GM12878 (cell line): ENCODE measurements at regions not wholly inside any gene's neighbourhood (a gene's known extent, or its start where the extent isn't known, plus 50 kb on each side); places are given as distances from the start of the nearest gene placed in this dataset.
A peak's percentile ranks its signal among the peaks of the same experiment; 100 is the strongest.

Experiments
- ATAC-seq: fragments of 200-7000 bp; cut with Tn5 transposase; 3 replicates; pipeline ENCODE4 v1.9.1; 2020; ENCODE audit warnings: mild to moderate bottlenecking, moderate library complexity
- BruUV-seq: library from RNA; stranded (reverse); fragments of 400-500 nt; replicated peaks from 2 replicates; lab custom pipeline; 2021; lab: Mats Ljungman, UMichigan
- CTCF ChIA-PET: fragments of 300-600 bp; sonication (Branson Sonifier 250); formaldehyde crosslinking; extraction: SDS; loops from one replicate; lab custom pipeline; 2021; ENCODE audit warnings: inconsistent platforms; lab: Yijun Ruan, JAX
- POLR2A ChIA-PET: fragments of 350-600 bp; formaldehyde crosslinking; extraction: SDS; loops from one replicate; lab custom pipeline; 2021; ENCODE audit warnings: inconsistent platforms; lab: Charles Lee
- RAD21 ChIA-PET: fragments of 300-600 bp; sonication (Branson Sonifier 250); formaldehyde crosslinking; loops from one replicate; lab custom pipeline; 2023; ENCODE audit warnings: antibody characterized with exemption; ENCODE audit not compliant: unreplicated experiment; lab: Charles Lee
- SMC1A ChIA-PET: fragments of 300-600 bp; sonication (Branson Sonifier 250); formaldehyde crosslinking; loops from one replicate; lab custom pipeline; 2023; ENCODE audit not compliant: unreplicated experiment, uncharacterized antibody; lab: Charles Lee
- DNase-seq: peaks from one replicate; pipeline ENCODE4 v3.0.0-alpha.2; 2011; ENCODE audit warnings: low read depth, low spot score
- FAIRE-seq: peaks from 3 replicates; lab custom pipeline; 2011; peaks lifted over from hg19 to GRCh38; lab: Jason Lieb, UNC
- H2AFZ ChIP-seq: 2 replicates; pipeline ENCODE4 v1.6.0; 2011; ENCODE audit warnings: low read depth, low read length, control low read depth; ENCODE audit not compliant: control insufficient read depth
- H3K27ac ChIP-seq: 2 replicates; pipeline ENCODE4 v1.5.1; 2011; ENCODE audit warnings: control low read depth; ENCODE audit not compliant: control insufficient read depth, insufficient read depth
- H3K27me3 ChIP-seq, 2 experiments: replicated peaks in 1 of 2; 2 replicates each; pipeline versions ENCODE4 v1.6.0 to v1.6.1; 2011; ENCODE audit warnings: low read length in 1 of 2; ENCODE audit not compliant: control insufficient read depth in 2 of 2, insufficient read depth in 2 of 2
- H3K36me3 ChIP-seq, 2 experiments: 2 replicates each; pipeline ENCODE4 v1.5.1; 2011; ENCODE audit warnings: low read length in 1 of 2; ENCODE audit not compliant: control insufficient read depth in 2 of 2, insufficient read depth in 2 of 2
- H3K4me1 ChIP-seq: 2 replicates; pipeline ENCODE4 v1.6.1; 2011; ENCODE audit warnings: mild to moderate bottlenecking, low read length, moderate library complexity, mixed read lengths; ENCODE audit not compliant: control insufficient read depth, insufficient read depth
- H3K4me2 ChIP-seq: 2 replicates; pipeline ENCODE4 v1.6.0; 2011; ENCODE audit warnings: control low read depth; ENCODE audit not compliant: control insufficient read depth, insufficient read depth
- H3K4me3 ChIP-seq: fragments of 200-600 bp; sonication (generic); 2 replicates; pipeline ENCODE4 v1.5.1; 2016
- H3K79me2 ChIP-seq: 2 replicates; pipeline ENCODE4 v1.6.0; 2011; ENCODE audit warnings: low read length; ENCODE audit not compliant: control insufficient read depth, insufficient read depth
- H3K9ac ChIP-seq: 2 replicates; pipeline ENCODE4 v1.8.0; 2011; ENCODE audit warnings: low read length, control low read depth, mixed read lengths; ENCODE audit not compliant: control insufficient read depth, insufficient read depth
- H3K9me3 ChIP-seq: replicated peaks from 3 replicates; pipeline ENCODE4 v1.5.1; 2011; ENCODE audit warnings: mild to moderate bottlenecking, low read length; ENCODE audit not compliant: control insufficient read depth, insufficient read depth
- H4K20me1 ChIP-seq: 2 replicates; pipeline ENCODE4 v1.6.0; 2011; ENCODE audit not compliant: control insufficient read depth, insufficient read depth
- CREM ChIP-seq: IDR thresholded peaks from 2 replicates; pipeline ENCODE4 v1.6.1; 2014; ENCODE audit warnings: antibody characterized with exemption, low read depth
- DPF2 ChIP-seq: fragments of 450-650 bp; IDR thresholded peaks from 2 replicates; pipeline ENCODE4 v1.6.1; 2017; ENCODE audit warnings: mild to moderate bottlenecking
- EED ChIP-seq: sonication (generic); IDR thresholded peaks from 2 replicates; pipeline ENCODE4 v1.6.1; 2016; ENCODE audit warnings: antibody characterized with exemption, low read depth
- EZH2 ChIP-seq: IDR thresholded peaks from 2 replicates; pipeline ENCODE4 v1.6.1; 2012; ENCODE audit warnings: low read depth, mild to moderate bottlenecking, control low read depth, inconsistent platforms, low read length, borderline replicate concordance; ENCODE audit not compliant: control insufficient read depth
- GABPA ChIP-seq: IDR thresholded peaks from 2 replicates; pipeline ENCODE4 v1.6.1; 2014; ENCODE audit warnings: antibody characterized with exemption, low read depth, mild to moderate bottlenecking, inconsistent platforms
- HCFC1 ChIP-seq: fragments of 150-350 bp; IDR thresholded peaks from 2 replicates; pipeline ENCODE4 v1.6.1; 2014; ENCODE audit warnings: low read length
- HDAC6 ChIP-seq: fragments of 200-600 bp; sonication (generic); IDR thresholded peaks from one replicate; pipeline ENCODE4 v1.8.0; 2017; ENCODE audit warnings: antibody characterized with exemption; ENCODE audit not compliant: unreplicated experiment
- PAX5 ChIP-seq: IDR thresholded peaks from 2 replicates; pipeline ENCODE4 v1.6.1; 2011; ENCODE audit warnings: low read depth, low read length, borderline replicate concordance
- RBBP5 ChIP-seq: fragments of 200-600 bp; sonication (generic); conservative IDR thresholded peaks from 2 replicates; pipeline ENCODE4 v1.6.1; 2016
- REST ChIP-seq: IDR thresholded peaks from 2 replicates; pipeline ENCODE4 v1.6.1; 2012; ENCODE audit warnings: mild to moderate bottlenecking, low read depth, low read length
- USF1 ChIP-seq: IDR thresholded peaks from 2 replicates; pipeline ENCODE4 v1.6.1; 2011; ENCODE audit warnings: borderline replicate concordance, low read depth, mild to moderate bottlenecking, moderate library complexity, mixed read lengths, low read length; ENCODE audit not compliant: insufficient read depth; ENCODE audit errors: extremely low read length
- ZNF274 ChIP-seq: IDR thresholded peaks from one replicate; pipeline ENCODE4 v1.8.0; 2011; ENCODE audit not compliant: insufficient read length, insufficient read depth
- WGBS: methylation state at CpG from one replicate; pipeline ENCODE4 v1.1.6; 2016; ENCODE audit warnings: low lambda C conversion rate; ENCODE audit not compliant: insufficient replicate concordance, insufficient coverage; ENCODE audit errors: missing lambda C conversion rate; 5-methylcytosine and 5-hydroxymethylcytosine counted together
- in situ Hi-C: fragments of 300-500 bp; cut with MboI; formaldehyde crosslinking; loops from 9 replicates; pipeline ENCODE4 v1.14.3; 2018; ENCODE audit warnings: mixed read lengths
- intact Hi-C: fragments of 100-400 bp; cut with micrococcal nuclease; formaldehyde crosslinking; loops from one replicate; pipeline ENCODE4 v1.14.2; 2022; ENCODE audit not compliant: unreplicated experiment

- ChIA-PET SMC1A (interaction anchor here (0.8 to 1.2 kb wide), 3 partner anchors 9 to 16 kb away, joined by 3 read pairs; no protein-coding TSS in a partner anchor), CTCF (no interaction called here)
- H2AFZ ChIP-seq = no peak overlapping the region
- in situ Hi-C loops = no loop called here
- no peaks in the 10 kb centered on the region for H3K9me3 ChIP-seq
- no peaks in the 10 kb centered on the region for H3K27me3 ChIP-seq
- no peak overlapping the region for H3K4me2 ChIP-seq
- H3K9ac ChIP-seq = no peak overlapping the region
- TF ChIP-seq REST = no peak
- TF ChIP-seq, all 136 proteins: peak for 0
- FAIRE-seq = no peak
- H3K4me1 ChIP-seq = no peaks in the 10 kb centered on the region
- BruUV-seq = no TSS peak
- ChIA-PET RAD21 (no interaction called here), POLR2A (interaction anchor here (1.6 kb wide), 1 partner anchor 8 kb away, joined by 3 read pairs; no protein-coding TSS in a partner anchor)
- H3K4me3 ChIP-seq = no peak overlapping the region
- no peak for ATAC-seq
- no peaks in the 10 kb centered on the region for H4K20me1 ChIP-seq
- H3K79me2 ChIP-seq = no peaks in the 10 kb centered on the region
- no peaks in the 10 kb centered on the region for H3K36me3 ChIP-seq
- DNase-seq = no peak
- intact Hi-C loops = no loop called here
- H3K27ac ChIP-seq = no peak overlapping the region
- 51% methylated on average over 2 of the region's 2 CpGs for WGBS
Observed at GRCh38 chr3:118512301-118512700, 522.3 kb downstream of the IGSF11 start.

GRCh38 chr3:118525077-118525476 lies 509.6 kb downstream of the IGSF11 start:
- H3K27ac ChIP-seq = no peak overlapping the region
- BruUV-seq = no TSS peak
- DNase-seq (peak; percentile 7), FAIRE-seq (no peak), ATAC-seq (peak; percentile 71)
- no peak overlapping the region for H3K9ac ChIP-seq
- intact Hi-C loops = no loop called here
- H3K4me1 ChIP-seq = peaks cover 20% of the 10 kb centered on the region
- no peaks in the 10 kb centered on the region for H3K27me3 ChIP-seq
- H4K20me1 ChIP-seq = no peaks in the 10 kb centered on the region
- H3K4me3 ChIP-seq = no peak overlapping the region
- TF ChIP-seq ZNF274 = no peak
- no peak for TF ChIP-seq PAX5
- no peak for TF ChIP-seq HCFC1
- TF ChIP-seq CREM = no peak
- TF ChIP-seq DPF2 = no peak
- TF ChIP-seq RBBP5 = no peak
- TF ChIP-seq EZH2 = no peak
- no peak for TF ChIP-seq USF1
- no peak for TF ChIP-seq GABPA
- no peak for TF ChIP-seq HDAC6
- TF ChIP-seq EED = no peak
- ChIA-PET CTCF (no interaction called here), SMC1A (no interaction called here), RAD21 (no interaction called here), POLR2A (no interaction called here)
- H2AFZ ChIP-seq = no peak overlapping the region
- in situ Hi-C loops = no loop called here
- H3K4me2 ChIP-seq = no peak overlapping the region
- H3K9me3 ChIP-seq = no peaks in the 10 kb centered on the region
- H3K79me2 ChIP-seq = no peaks in the 10 kb centered on the region
- H3K36me3 ChIP-seq = no peaks in the 10 kb centered on the region
- 32% methylated on average over 3 of the region's 3 CpGs for WGBS
